ENCODE measurements at regions not wholly inside any gene's neighbourhood (a gene's known extent, or its start where the extent isn't known, plus 50 kb on each side); places are given as distances from the start of the nearest gene placed in this dataset.

DNA sequence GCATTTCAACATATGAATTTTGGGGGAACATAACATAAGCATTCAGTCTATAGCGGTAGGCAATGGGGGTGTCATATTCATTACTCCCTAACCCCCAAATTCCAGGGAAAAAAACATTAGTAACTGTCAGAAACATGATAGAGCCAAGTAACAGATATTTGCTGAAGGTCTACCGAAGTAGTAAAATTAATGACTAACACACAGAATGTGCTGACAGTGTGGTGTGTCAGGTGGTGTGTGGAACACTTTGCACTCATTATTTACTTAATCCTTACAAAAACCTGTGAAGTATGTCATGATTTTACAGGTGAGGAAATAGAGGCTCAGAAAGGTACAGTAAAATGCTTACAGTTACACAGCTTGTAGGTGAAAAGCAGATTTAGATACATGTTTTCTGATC, 85.4 kb upstream of the RHOBTB1 start:
- Mint-ChIP-seq H3K27me3 (ENCODE audit: low read depth) (no peaks in the 10 kb centered on the region), H3K4me3 (no peak overlapping the region), H3K9me3 (peaks cover 9% of the 10 kb centered on the region; the same call in 1 of the 2 replicates), H3K4me1 (peaks cover under 1% of the 10 kb centered on the region; the same call in 1 of the 2 replicates), H3K36me3 (no peaks in the 10 kb centered on the region), H3K27ac (no peak overlapping the region)
- ATAC-seq (no peak), DNase-seq (ENCODE audit: low spot score) (no peak)
- ChIA-PET CTCF (no interaction called here), POLR2A (no interaction called here)
- TF ChIP-seq MXD4 (CRISPR knock-in tag; IDR thresholded peaks at IDR 0.05; ENCODE audit: borderline replicate concordance): no peak
- TF ChIP-seq, protein P1, sequence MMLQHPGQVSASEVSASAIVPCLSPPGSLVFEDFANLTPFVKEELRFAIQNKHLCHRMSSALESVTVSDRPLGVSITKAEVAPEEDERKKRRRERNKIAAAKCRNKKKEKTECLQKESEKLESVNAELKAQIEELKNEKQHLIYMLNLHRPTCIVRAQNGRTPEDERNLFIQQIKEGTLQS (CRISPR knock-in tag; conservative IDR thresholded peaks at IDR 0.05): no peak
- no peak for TF ChIP-seq ELF4 (CRISPR knock-in tag; IDR thresholded peaks at IDR 0.05; ENCODE audit: low read depth)
- no peak for TF ChIP-seq PRRX2 (CRISPR knock-in tag; IDR thresholded peaks at IDR 0.05)
- TF ChIP-seq, protein P2, sequence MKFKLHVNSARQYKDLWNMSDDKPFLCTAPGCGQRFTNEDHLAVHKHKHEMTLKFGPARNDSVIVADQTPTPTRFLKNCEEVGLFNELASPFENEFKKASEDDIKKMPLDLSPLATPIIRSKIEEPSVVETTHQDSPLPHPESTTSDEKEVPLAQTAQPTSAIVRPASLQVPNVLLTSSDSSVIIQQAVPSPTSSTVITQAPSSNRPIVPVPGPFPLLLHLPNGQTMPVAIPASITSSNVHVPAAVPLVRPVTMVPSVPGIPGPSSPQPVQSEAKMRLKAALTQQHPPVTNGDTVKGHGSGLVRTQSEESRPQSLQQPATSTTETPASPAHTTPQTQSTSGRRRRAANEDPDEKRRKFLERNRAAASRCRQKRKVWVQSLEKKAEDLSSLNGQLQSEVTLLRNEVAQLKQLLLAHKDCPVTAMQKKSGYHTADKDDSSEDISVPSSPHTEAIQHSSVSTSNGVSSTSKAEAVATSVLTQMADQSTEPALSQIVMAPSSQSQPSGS (CRISPR knock-in tag; IDR thresholded peaks at IDR 0.05; ENCODE audit: borderline replicate concordance, low read depth): no peak

DNA sequence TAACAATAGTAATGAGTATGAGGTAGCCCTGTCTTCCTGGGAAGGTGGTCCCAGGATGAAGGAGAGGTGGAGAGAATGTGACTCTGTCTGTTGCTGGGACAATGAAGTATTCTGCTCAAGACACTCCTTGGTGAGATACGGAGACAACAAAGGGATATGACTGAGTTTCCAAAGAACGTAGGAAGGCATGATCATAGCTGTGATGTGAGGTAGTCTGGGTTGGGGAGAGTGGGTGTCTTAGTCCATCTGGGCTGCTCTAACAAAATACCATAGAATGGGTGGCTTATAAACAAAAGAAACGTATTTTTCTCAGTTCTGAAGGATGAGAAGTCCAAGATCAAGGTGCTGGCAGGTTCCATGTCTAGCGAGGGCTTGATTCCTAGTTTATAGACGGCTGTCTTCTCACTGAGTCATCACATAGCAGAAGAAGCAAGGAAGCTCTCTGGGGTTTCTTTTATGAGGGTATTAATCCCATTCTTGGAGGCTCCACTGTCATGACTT, 84.9 kb upstream of the RHOBTB1 start:
- Mint-ChIP-seq H3K27me3 (ENCODE audit: low read depth) (no peaks in the 10 kb centered on the region), H3K36me3 (no peaks in the 10 kb centered on the region), H3K4me1 (no peaks in the 10 kb centered on the region), H3K9me3 (peaks cover 7% of the 10 kb centered on the region; the same call in 1 of the 2 replicates), H3K27ac (no peak overlapping the region), H3K4me3 (no peak overlapping the region)
- CTCF ChIA-PET: no interaction called here
- ATAC-seq (no peak), DNase-seq (ENCODE audit: low spot score) (no peak)
- POLR2A ChIA-PET: no interaction called here
- no peak for TF ChIP-seq ZNF396 (CRISPR knock-in tag; IDR thresholded peaks at IDR 0.05; ENCODE audit: borderline replicate concordance)
- no peak for TF ChIP-seq NFE2L1 (CRISPR knock-in tag; IDR thresholded peaks at IDR 0.05)
- TF ChIP-seq IRF2 (CRISPR knock-in tag; IDR thresholded peaks at IDR 0.05; ENCODE audit: borderline replicate concordance, low read depth): no peak
- TF ChIP-seq, protein P3, sequence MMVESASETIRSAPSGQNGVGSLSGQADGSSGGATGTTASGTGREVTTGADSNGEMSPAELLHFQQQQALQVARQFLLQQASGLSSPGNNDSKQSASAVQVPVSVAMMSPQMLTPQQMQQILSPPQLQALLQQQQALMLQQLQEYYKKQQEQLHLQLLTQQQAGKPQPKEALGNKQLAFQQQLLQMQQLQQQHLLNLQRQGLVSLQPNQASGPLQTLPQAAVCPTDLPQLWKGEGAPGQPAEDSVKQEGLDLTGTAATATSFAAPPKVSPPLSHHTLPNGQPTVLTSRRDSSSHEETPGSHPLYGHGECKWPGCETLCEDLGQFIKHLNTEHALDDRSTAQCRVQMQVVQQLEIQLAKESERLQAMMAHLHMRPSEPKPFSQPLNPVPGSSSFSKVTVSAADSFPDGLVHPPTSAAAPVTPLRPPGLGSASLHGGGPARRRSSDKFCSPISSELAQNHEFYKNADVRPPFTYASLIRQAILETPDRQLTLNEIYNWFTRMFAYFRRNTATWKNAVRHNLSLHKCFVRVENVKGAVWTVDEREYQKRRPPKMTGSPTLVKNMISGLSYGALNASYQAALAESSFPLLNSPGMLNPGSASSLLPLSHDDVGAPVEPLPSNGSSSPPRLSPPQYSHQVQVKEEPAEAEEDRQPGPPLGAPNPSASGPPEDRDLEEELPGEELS (CRISPR knock-in tag; IDR thresholded peaks at IDR 0.05): no peak
- TF ChIP-seq MXD4 (CRISPR knock-in tag; IDR thresholded peaks at IDR 0.05; ENCODE audit: borderline replicate concordance): no peak
- TF ChIP-seq PRRX2 (CRISPR knock-in tag; IDR thresholded peaks at IDR 0.05): no peak
- no peak for TF ChIP-seq ZNF671 (CRISPR knock-in tag; IDR thresholded peaks at IDR 0.05)
- TF ChIP-seq RORB (CRISPR knock-in tag; IDR thresholded peaks at IDR 0.05): no peak
- TF ChIP-seq TEAD1 (CRISPR knock-in tag; IDR thresholded peaks at IDR 0.05): no peak
- TF ChIP-seq ETV6 (CRISPR knock-in tag; IDR thresholded peaks at IDR 0.05): no peak
- TF ChIP-seq SP1 (CRISPR knock-in tag; conservative IDR thresholded peaks at IDR 0.05): no peak
- TF ChIP-seq NFYB (CRISPR knock-in tag; conservative IDR thresholded peaks at IDR 0.05; ENCODE audit: low read depth): no peak
- TF ChIP-seq, protein P4, sequence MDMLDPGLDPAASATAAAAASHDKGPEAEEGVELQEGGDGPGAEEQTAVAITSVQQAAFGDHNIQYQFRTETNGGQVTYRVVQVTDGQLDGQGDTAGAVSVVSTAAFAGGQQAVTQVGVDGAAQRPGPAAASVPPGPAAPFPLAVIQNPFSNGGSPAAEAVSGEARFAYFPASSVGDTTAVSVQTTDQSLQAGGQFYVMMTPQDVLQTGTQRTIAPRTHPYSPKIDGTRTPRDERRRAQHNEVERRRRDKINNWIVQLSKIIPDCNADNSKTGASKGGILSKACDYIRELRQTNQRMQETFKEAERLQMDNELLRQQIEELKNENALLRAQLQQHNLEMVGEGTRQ (CRISPR knock-in tag; IDR thresholded peaks at IDR 0.05): no peak

DNA sequence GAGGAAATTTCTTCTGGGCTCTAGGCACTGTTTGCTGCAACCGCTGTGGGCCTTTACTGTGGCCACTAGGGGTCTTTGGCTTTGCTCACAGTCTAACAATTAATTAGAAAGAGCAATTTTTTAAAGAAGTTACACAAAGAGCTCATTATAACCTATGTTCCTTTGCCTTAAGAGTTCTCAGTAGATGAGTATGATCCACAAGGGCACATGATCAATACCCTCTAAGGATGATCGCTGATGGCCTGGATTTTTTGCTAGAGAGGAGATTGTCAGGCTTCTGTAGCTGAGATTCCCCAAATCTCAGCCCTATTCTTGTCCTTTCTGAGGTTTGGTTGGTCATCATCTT, 80.8 kb upstream of the RHOBTB1 start:
- peak; percentile 98 for ATAC-seq
- Mint-ChIP-seq H3K9me3 (no peaks in the 10 kb centered on the region; the same call in 1 of the 2 replicates), H3K4me1 (peaks cover 7% of the 10 kb centered on the region), H3K27ac (no peak overlapping the region), H3K27me3 (ENCODE audit: low read depth) (no peaks in the 10 kb centered on the region), H3K4me3 (no peak overlapping the region), H3K36me3 (no peaks in the 10 kb centered on the region)
- ChIA-PET CTCF (interaction anchor here (0.5 to 1.5 kb wide), 22 partner anchors 9 to 247 kb away, joined by 3 to 10 read pairs (median 4); no protein-coding TSS in a partner anchor), POLR2A (no interaction called here)
- no peak for TF ChIP-seq ZNF232 (CRISPR knock-in tag; IDR thresholded peaks at IDR 0.05)
- TF ChIP-seq, protein P5, sequence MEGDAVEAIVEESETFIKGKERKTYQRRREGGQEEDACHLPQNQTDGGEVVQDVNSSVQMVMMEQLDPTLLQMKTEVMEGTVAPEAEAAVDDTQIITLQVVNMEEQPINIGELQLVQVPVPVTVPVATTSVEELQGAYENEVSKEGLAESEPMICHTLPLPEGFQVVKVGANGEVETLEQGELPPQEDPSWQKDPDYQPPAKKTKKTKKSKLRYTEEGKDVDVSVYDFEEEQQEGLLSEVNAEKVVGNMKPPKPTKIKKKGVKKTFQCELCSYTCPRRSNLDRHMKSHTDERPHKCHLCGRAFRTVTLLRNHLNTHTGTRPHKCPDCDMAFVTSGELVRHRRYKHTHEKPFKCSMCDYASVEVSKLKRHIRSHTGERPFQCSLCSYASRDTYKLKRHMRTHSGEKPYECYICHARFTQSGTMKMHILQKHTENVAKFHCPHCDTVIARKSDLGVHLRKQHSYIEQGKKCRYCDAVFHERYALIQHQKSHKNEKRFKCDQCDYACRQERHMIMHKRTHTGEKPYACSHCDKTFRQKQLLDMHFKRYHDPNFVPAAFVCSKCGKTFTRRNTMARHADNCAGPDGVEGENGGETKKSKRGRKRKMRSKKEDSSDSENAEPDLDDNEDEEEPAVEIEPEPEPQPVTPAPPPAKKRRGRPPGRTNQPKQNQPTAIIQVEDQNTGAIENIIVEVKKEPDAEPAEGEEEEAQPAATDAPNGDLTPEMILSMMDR (IDR thresholded peaks at IDR 0.05): peak; percentile 42; the same call in 1 of the 2 replicates
- TF ChIP-seq, protein P6, sequence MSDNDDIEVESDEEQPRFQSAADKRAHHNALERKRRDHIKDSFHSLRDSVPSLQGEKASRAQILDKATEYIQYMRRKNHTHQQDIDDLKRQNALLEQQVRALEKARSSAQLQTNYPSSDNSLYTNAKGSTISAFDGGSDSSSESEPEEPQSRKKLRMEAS (CRISPR knock-in tag; IDR thresholded peaks at IDR 0.05): no peak
- peak; percentile 37 for DNase-seq (ENCODE audit: low spot score)
